HEK293 (cell line): ENCODE measurements at regions not wholly inside any gene's neighbourhood (a gene's known extent, or its start where the extent isn't known, plus 50 kb on each side); places are given as distances from the start of the nearest gene placed in this dataset.

Experiments
- CTCF ChIA-PET: fragments of 350-600 bp; formaldehyde crosslinking; extraction: SDS; loops from one replicate; lab custom pipeline; 2021; ENCODE audit warnings: antibody characterized with exemption; lab: Yijun Ruan, JAX
- POLR2A ChIA-PET: fragments of 300-600 bp; formaldehyde crosslinking; extraction: SDS; loops from one replicate; lab custom pipeline; 2020; ENCODE audit warnings: antibody characterized with exemption, inconsistent platforms; lab: Yijun Ruan, JAX
- H3K27ac ChIP-seq: fragments of 200-500 bp; sonication (Bioruptor generic); 2 replicates; pipeline ENCODE4 v1.5.1; 2014; ENCODE audit warnings: low read depth, low read length, control low read depth, inconsistent platforms; ENCODE audit errors: extremely low read depth
- H3K36me3 ChIP-seq, 2 experiments: fragments of 200-500 bp in 1 of 2; sonication (Bioruptor generic) in 1 of 2; 1 replicate in 1 of 2; 2 replicates in 1 of 2; pipeline ENCODE4 v1.5.1; 2014 to 2017; ENCODE audit warnings: inconsistent platforms in 2 of 2, low read length in 2 of 2; ENCODE audit not compliant: control insufficient read depth in 2 of 2, insufficient read depth in 1 of 2
- H3K4me1 ChIP-seq: fragments of 200-500 bp; sonication (Bioruptor generic); 2 replicates; pipeline ENCODE4 v1.5.1; 2014; ENCODE audit warnings: mild to moderate bottlenecking, low read length, inconsistent platforms; ENCODE audit not compliant: control insufficient read depth, insufficient read depth
- H3K4me3 ChIP-seq: 2 replicates; pipeline ENCODE4 v1.5.1; 2011; ENCODE audit warnings: low read depth, mild to moderate bottlenecking, control low read depth, low read length, moderate library complexity
- H3K9me3 ChIP-seq: fragments of 200-500 bp; sonication (Bioruptor generic); 2 replicates; pipeline ENCODE4 v1.5.1; 2014; ENCODE audit warnings: low read depth, low read length, inconsistent platforms; ENCODE audit not compliant: control insufficient read depth, insufficient read depth
- GLI2 ChIP-seq: fragments of 450-650 bp; formaldehyde crosslinking; IDR thresholded peaks from 2 replicates; pipeline ENCODE4; 2017; ENCODE audit warnings: missing biosample characterization, missing genetic modification characterization, low read depth, borderline replicate concordance
- RBAK ChIP-seq: fragments of 450-650 bp; formaldehyde crosslinking; IDR thresholded peaks from 2 replicates; pipeline ENCODE4 v1.5.1; 2016; ENCODE audit warnings: missing biosample characterization, missing genetic modification characterization
- SCRT1 ChIP-seq: fragments of 450-650 bp; formaldehyde crosslinking; IDR thresholded peaks from 2 replicates; pipeline ENCODE4 v1.5.1; 2016; ENCODE audit warnings: missing biosample characterization, missing genetic modification characterization, borderline replicate concordance
- ZBTB49 ChIP-seq: fragments of 450-650 bp; formaldehyde crosslinking; IDR thresholded peaks from 2 replicates; pipeline ENCODE4 v1.5.1; 2016; ENCODE audit warnings: missing biosample characterization, missing genetic modification characterization, low read depth
- ZFHX2 ChIP-seq: fragments of 450-650 bp; formaldehyde crosslinking; conservative IDR thresholded peaks from 2 replicates; pipeline ENCODE4 v1.5.1; 2016; ENCODE audit warnings: missing biosample characterization, missing genetic modification characterization
- ZNF16 ChIP-seq: fragments of 450-650 bp; formaldehyde crosslinking; IDR thresholded peaks from 2 replicates; pipeline ENCODE4 v1.5.1; 2016; ENCODE audit warnings: low read depth, missing biosample characterization, missing genetic modification characterization
- ZNF169 ChIP-seq: fragments of 450-650 bp; formaldehyde crosslinking; IDR thresholded peaks from 2 replicates; pipeline ENCODE4 v1.5.1; 2016; ENCODE audit warnings: missing biosample characterization, missing genetic modification characterization
- ZNF184 ChIP-seq: fragments of 450-650 bp; IDR thresholded peaks from 2 replicates; pipeline ENCODE4 v1.5.1; 2018; ENCODE audit warnings: missing biosample characterization, mild to moderate bottlenecking, missing genetic modification characterization
- ZNF202 ChIP-seq: fragments of 450-650 bp; formaldehyde crosslinking; IDR thresholded peaks from 2 replicates; pipeline ENCODE4 v1.5.1; 2016; ENCODE audit warnings: missing biosample characterization, missing genetic modification characterization, borderline replicate concordance
- ZNF350 ChIP-seq: fragments of 450-650 bp; formaldehyde crosslinking; IDR thresholded peaks from 2 replicates; pipeline ENCODE4 v1.5.0; 2017; ENCODE audit warnings: missing biosample characterization, mild to moderate bottlenecking, missing genetic modification characterization
- ZNF488 ChIP-seq: fragments of 450-650 bp; formaldehyde crosslinking; IDR thresholded peaks from 2 replicates; pipeline ENCODE4 v1.5.1; 2016; ENCODE audit warnings: missing biosample characterization, missing genetic modification characterization
- ZNF701 ChIP-seq: fragments of 450-650 bp; formaldehyde crosslinking; IDR thresholded peaks from 2 replicates; pipeline ENCODE4 v1.5.1; 2016; ENCODE audit warnings: missing biosample characterization, missing genetic modification characterization
- ZNF776 ChIP-seq: fragments of 450-650 bp; formaldehyde crosslinking; IDR thresholded peaks from 2 replicates; pipeline ENCODE4 v1.5.0; 2017; ENCODE audit warnings: missing biosample characterization, missing genetic modification characterization, borderline replicate concordance
- ZNF791 ChIP-seq: fragments of 450-650 bp; formaldehyde crosslinking; IDR thresholded peaks from 2 replicates; pipeline ENCODE4 v1.5.1; 2016; ENCODE audit warnings: missing biosample characterization, missing genetic modification characterization
- ZSCAN16 ChIP-seq: fragments of 450-650 bp; formaldehyde crosslinking; IDR thresholded peaks from 2 replicates; pipeline ENCODE4 v1.5.1; 2016; ENCODE audit warnings: missing biosample characterization, missing genetic modification characterization
- ZSCAN4 ChIP-seq: fragments of 450-650 bp; formaldehyde crosslinking; IDR thresholded peaks from 2 replicates; pipeline ENCODE4 v1.5.1; 2017; ENCODE audit warnings: missing biosample characterization, missing genetic modification characterization
- TF ChIP-seq, protein P1 (sequence below): fragments of 450-650 bp; formaldehyde crosslinking; IDR thresholded peaks from 2 replicates; pipeline ENCODE4 v1.5.1; 2017; ENCODE audit warnings: missing biosample characterization, missing genetic modification characterization
- TF ChIP-seq, protein P2 (sequence below): fragments of 450-650 bp; formaldehyde crosslinking; IDR thresholded peaks from 2 replicates; pipeline ENCODE4 v1.5.1; 2016; ENCODE audit warnings: missing biosample characterization, missing genetic modification characterization
- TF ChIP-seq, protein P3 (sequence below): fragments of 450-650 bp; formaldehyde crosslinking; IDR thresholded peaks from 2 replicates; pipeline ENCODE4 v1.5.1; 2017; ENCODE audit warnings: missing biosample characterization, missing genetic modification characterization
- TF ChIP-seq, protein P4 (sequence below): fragments of 450-650 bp; formaldehyde crosslinking; IDR thresholded peaks from 2 replicates; pipeline ENCODE4 v1.5.0; 2017; ENCODE audit warnings: missing biosample characterization, missing genetic modification characterization, borderline replicate concordance

GRCh38 chr13:111665691-111666095 is 345.3 kb downstream of the TEX29 start (continued):
- TF ChIP-seq ZBTB49 (tag by site-specific recombination) (no peak), ZNF169 (tag by site-specific recombination) (no peak), ZFHX2 (tag by site-specific recombination) (no peak), SCRT1 (no peak)

DNA sequence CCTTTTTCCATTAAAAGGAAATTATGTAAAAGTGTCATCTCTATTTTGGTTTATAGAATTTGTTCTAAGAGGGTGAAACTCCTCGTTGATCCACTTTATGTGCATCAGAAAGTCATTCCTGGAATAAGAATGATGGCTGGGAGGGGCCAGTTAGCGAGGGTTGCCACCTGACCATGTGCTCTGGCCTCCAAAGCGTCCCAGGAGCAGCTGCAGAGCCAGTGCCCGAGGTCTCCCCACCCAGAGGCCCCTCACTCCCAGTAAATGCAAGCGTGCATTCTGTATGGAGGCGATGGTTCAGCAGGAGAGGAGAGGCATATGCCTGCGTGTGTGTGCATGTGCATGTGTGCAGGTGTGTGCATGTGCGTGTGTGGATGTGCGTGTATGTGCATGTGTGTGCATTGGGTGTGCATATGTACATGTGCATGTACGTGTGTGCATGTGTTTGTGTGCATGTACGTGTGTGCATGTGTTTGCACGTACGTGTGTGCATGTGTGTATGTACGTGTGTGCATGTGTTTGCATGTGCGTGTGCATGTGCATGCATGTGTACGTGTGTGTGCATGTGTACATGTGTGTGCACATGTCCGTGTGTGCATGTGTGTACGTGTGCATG is 345.8 kb downstream of the TEX29 start:
- Histone ChIP-seq H3K4me1 (no peaks in the 10 kb centered on the region), H3K9me3 (no peaks in the 10 kb centered on the region), H3K36me3 (no peaks in the 10 kb centered on the region), H3K4me3 (no peak overlapping the region), H3K27ac (no peak overlapping the region)
- CTCF ChIA-PET, result no interaction called here
- no peak for TF ChIP-seq SCRT1
- TF ChIP-seq ZNF350, result no peak
- no peak for TF ChIP-seq ZNF184
- no peak for TF ChIP-seq GLI2 (tag by site-specific recombination)
- TF ChIP-seq RBAK (tag by site-specific recombination), result no peak
- TF ChIP-seq, protein P1, sequence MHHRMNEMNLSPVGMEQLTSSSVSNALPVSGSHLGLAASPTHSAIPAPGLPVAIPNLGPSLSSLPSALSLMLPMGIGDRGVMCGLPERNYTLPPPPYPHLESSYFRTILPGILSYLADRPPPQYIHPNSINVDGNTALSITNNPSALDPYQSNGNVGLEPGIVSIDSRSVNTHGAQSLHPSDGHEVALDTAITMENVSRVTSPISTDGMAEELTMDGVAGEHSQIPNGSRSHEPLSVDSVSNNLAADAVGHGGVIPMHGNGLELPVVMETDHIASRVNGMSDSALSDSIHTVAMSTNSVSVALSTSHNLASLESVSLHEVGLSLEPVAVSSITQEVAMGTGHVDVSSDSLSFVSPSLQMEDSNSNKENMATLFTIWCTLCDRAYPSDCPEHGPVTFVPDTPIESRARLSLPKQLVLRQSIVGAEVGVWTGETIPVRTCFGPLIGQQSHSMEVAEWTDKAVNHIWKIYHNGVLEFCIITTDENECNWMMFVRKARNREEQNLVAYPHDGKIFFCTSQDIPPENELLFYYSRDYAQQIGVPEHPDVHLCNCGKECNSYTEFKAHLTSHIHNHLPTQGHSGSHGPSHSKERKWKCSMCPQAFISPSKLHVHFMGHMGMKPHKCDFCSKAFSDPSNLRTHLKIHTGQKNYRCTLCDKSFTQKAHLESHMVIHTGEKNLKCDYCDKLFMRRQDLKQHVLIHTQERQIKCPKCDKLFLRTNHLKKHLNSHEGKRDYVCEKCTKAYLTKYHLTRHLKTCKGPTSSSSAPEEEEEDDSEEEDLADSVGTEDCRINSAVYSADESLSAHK (tag by site-specific recombination), result no peak
- TF ChIP-seq, protein P2, sequence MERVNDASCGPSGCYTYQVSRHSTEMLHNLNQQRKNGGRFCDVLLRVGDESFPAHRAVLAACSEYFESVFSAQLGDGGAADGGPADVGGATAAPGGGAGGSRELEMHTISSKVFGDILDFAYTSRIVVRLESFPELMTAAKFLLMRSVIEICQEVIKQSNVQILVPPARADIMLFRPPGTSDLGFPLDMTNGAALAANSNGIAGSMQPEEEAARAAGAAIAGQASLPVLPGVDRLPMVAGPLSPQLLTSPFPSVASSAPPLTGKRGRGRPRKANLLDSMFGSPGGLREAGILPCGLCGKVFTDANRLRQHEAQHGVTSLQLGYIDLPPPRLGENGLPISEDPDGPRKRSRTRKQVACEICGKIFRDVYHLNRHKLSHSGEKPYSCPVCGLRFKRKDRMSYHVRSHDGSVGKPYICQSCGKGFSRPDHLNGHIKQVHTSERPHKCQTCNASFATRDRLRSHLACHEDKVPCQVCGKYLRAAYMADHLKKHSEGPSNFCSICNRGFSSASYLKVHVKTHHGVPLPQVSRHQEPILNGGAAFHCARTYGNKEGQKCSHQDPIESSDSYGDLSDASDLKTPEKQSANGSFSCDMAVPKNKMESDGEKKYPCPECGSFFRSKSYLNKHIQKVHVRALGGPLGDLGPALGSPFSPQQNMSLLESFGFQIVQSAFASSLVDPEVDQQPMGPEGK, result no peak
- peak; percentile 96 for TF ChIP-seq ZSCAN4 (tag by site-specific recombination)
- POLR2A ChIA-PET, result no interaction called here

DNA sequence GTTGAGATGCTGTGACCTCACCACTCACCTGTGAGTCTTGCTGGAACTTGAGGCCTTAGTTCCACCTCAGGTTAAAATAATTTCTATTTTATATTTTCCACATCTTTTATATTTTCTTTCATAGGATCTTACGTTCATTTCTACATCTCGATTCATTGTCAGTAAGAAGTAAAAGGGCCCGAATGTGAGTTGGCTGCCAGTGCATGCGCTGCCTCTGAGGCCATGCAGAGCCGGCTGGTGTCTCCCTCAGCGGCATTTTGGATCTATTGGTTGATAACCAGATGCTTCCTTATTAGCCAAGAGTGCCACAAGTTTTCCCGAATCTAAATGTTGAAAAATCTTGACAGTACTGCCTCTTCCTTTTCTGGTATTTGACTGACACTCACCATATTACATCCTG is 347.3 kb downstream of the TEX29 start:
- ChIA-PET POLR2A (no interaction called here), CTCF (no interaction called here)
- H3K36me3 ChIP-seq, result no peaks in the 10 kb centered on the region
- no peaks in the 10 kb centered on the region for H3K9me3 ChIP-seq
- no peak overlapping the region for H3K27ac ChIP-seq
- no peak overlapping the region for H3K4me3 ChIP-seq
- H3K4me1 ChIP-seq, result no peaks in the 10 kb centered on the region
- TF ChIP-seq, protein P3, sequence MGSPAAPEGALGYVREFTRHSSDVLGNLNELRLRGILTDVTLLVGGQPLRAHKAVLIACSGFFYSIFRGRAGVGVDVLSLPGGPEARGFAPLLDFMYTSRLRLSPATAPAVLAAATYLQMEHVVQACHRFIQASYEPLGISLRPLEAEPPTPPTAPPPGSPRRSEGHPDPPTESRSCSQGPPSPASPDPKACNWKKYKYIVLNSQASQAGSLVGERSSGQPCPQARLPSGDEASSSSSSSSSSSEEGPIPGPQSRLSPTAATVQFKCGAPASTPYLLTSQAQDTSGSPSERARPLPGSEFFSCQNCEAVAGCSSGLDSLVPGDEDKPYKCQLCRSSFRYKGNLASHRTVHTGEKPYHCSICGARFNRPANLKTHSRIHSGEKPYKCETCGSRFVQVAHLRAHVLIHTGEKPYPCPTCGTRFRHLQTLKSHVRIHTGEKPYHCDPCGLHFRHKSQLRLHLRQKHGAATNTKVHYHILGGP (tag by site-specific recombination), result no peak
- no peak for TF ChIP-seq ZNF791 (tag by site-specific recombination)
- no peak for TF ChIP-seq ZNF202 (tag by site-specific recombination)
- TF ChIP-seq, protein P4, sequence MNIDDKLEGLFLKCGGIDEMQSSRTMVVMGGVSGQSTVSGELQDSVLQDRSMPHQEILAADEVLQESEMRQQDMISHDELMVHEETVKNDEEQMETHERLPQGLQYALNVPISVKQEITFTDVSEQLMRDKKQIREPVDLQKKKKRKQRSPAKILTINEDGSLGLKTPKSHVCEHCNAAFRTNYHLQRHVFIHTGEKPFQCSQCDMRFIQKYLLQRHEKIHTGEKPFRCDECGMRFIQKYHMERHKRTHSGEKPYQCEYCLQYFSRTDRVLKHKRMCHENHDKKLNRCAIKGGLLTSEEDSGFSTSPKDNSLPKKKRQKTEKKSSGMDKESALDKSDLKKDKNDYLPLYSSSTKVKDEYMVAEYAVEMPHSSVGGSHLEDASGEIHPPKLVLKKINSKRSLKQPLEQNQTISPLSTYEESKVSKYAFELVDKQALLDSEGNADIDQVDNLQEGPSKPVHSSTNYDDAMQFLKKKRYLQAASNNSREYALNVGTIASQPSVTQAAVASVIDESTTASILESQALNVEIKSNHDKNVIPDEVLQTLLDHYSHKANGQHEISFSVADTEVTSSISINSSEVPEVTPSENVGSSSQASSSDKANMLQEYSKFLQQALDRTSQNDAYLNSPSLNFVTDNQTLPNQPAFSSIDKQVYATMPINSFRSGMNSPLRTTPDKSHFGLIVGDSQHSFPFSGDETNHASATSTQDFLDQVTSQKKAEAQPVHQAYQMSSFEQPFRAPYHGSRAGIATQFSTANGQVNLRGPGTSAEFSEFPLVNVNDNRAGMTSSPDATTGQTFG (tag by site-specific recombination), result no peak
- no peak for TF ChIP-seq RBAK (tag by site-specific recombination)
- no peak for TF ChIP-seq ZNF16 (tag by site-specific recombination)
- TF ChIP-seq ZNF488 (tag by site-specific recombination), result no peak
- no peak for TF ChIP-seq ZSCAN16
- no peak for TF ChIP-seq ZNF776
- TF ChIP-seq ZNF701 (tag by site-specific recombination), result no peak
